Hematopoietic multipotent progenitor cell treated with erythropoietin and hydrocortisone succinate and interleukin-3 and kit ligand, for 8 days (in vitro differentiated cells): ENCODE measurements at regions not wholly inside any gene's neighbourhood (a gene's known extent, or its start where the extent isn't known, plus 50 kb on each side); places are given as distances from the start of the nearest gene placed in this dataset.
"Not testable (repeated sequence)": the region's sequence is repeated elsewhere in the genome, so short reads cannot be mapped to it uniquely, and the experiment has no call there.

Experiments
- DNase-seq: peaks from one replicate; pipeline ENCODE4 v3.0.0-alpha.2; 2015

GRCh38 chrX:3550871-3551270 lies 162.6 kb downstream of the PRKX start:
- no peak for DNase-seq

GRCh38 chrX:3550160-3550751 lies 163.2 kb downstream of the PRKX start:
- DNase-seq: peak; percentile 16

GRCh38 chrX:3549411-3549911 lies 164.0 kb downstream of the PRKX start:
- DNase-seq: no peak

- DNase-seq: no peak
These were observed 164.6 kb downstream of the PRKX start for GRCh38 chrX:3548765-3549391.

- no peak for DNase-seq
These were observed 167.5 kb downstream of the PRKX start for GRCh38 chrX:3545901-3546300.

GRCh38 chrX:3541336-3541735 lies 172.1 kb downstream of the PRKX start:
- no peak for DNase-seq

GRCh38 chrX:3540105-3540504 lies 173.3 kb downstream of the PRKX start:
- no peak for DNase-seq

GRCh38 chrX:3532581-3533085 lies 180.8 kb downstream of the PRKX start:
- DNase-seq: no peak

- not testable (repeated sequence) for DNase-seq
These were observed 182.0 kb downstream of the PRKX start for GRCh38 chrX:3531435-3531834.

GRCh38 chrX:3529466-3530010 lies 183.1 kb upstream of the MXRA5 start:
- no peak for DNase-seq

- no peak for DNase-seq
These were observed 181.4 kb upstream of the MXRA5 start for GRCh38 chrX:3527811-3528210.

- DNase-seq: no peak
These were observed 180.7 kb upstream of the MXRA5 start for GRCh38 chrX:3527166-3527565.

GRCh38 chrX:3526731-3527130 lies 180.3 kb upstream of the MXRA5 start:
- DNase-seq: no peak

GRCh38 chrX:3526071-3526470 lies 179.6 kb upstream of the MXRA5 start:
- DNase-seq: no peak

- no peak for DNase-seq
These were observed 175.7 kb upstream of the MXRA5 start for GRCh38 chrX:3522101-3522650.

- DNase-seq: no peak
These were observed 174.9 kb upstream of the MXRA5 start for GRCh38 chrX:3521396-3521795.

GRCh38 chrX:3520982-3521381 lies 174.5 kb upstream of the MXRA5 start:
- no peak for DNase-seq

- no peak for DNase-seq
These were observed 174.0 kb upstream of the MXRA5 start for GRCh38 chrX:3520458-3520857.

GRCh38 chrX:3519384-3519783 lies 172.9 kb upstream of the MXRA5 start:
- DNase-seq: not testable (repeated sequence)

- DNase-seq: no peak
These were observed 172.4 kb upstream of the MXRA5 start for GRCh38 chrX:3518870-3519269.

GRCh38 chrX:3516051-3516541 lies 169.6 kb upstream of the MXRA5 start:
- DNase-seq: no peak

- DNase-seq: no peak
These were observed 168.5 kb upstream of the MXRA5 start for GRCh38 chrX:3514996-3515395.

- DNase-seq: peak; percentile 1
These were observed 165.7 kb upstream of the MXRA5 start for GRCh38 chrX:3512150-3512549.

- DNase-seq: no peak
These were observed 163.5 kb upstream of the MXRA5 start for GRCh38 chrX:3509934-3510333.
